Suppressor macrophage treated with lipopolysaccharide for 1 hour (primary cell): ENCODE measurements at regions not wholly inside any gene's neighbourhood (a gene's known extent, or its start where the extent isn't known, plus 50 kb on each side); places are given as distances from the start of the nearest gene placed in this dataset.
A peak's percentile ranks its signal among the peaks of the same experiment; 100 is the strongest.
"Not testable (repeated sequence)": the region's sequence is repeated elsewhere in the genome, so short reads cannot be mapped to it uniquely, and the experiment has no call there.

ENCODE experiments used
- DNase-seq, 3 donors: peaks; one replicate each; pipeline ENCODE4 v3.0.0-alpha.2; 2020 to 2022

GRCh38 chr16:52309446-52310416 lies 237.2 kb downstream of the TOX3 start:
- no peak for DNase-seq

GRCh38 chr16:52308051-52308450 lies 238.9 kb downstream of the TOX3 start:
- DNase-seq, result no peak

- no peak for DNase-seq
Observed at GRCh38 chr16:52301026-52301425, 245.9 kb downstream of the TOX3 start.

GRCh38 chr16:52298769-52299168 lies 248.2 kb downstream of the TOX3 start:
- no peak for DNase-seq

GRCh38 chr16:52296706-52297315 lies 250.1 kb downstream of the TOX3 start:
- not testable (repeated sequence) for DNase-seq

- no peak for DNase-seq
Observed at GRCh38 chr16:52296076-52296475, 250.9 kb downstream of the TOX3 start.

GRCh38 chr16:52294660-52295059 lies 252.3 kb downstream of the TOX3 start:
- DNase-seq, result no peak

GRCh38 chr16:52293204-52293603 lies 253.7 kb downstream of the TOX3 start:
- no peak for DNase-seq

- DNase-seq, result no peak
Observed at GRCh38 chr16:52283584-52284375, 263.2 kb downstream of the TOX3 start.

GRCh38 chr16:52283018-52283417 lies 263.9 kb downstream of the TOX3 start:
- DNase-seq, result no peak

GRCh38 chr16:52280086-52280485 lies 266.9 kb downstream of the TOX3 start:
- DNase-seq, result no peak

- DNase-seq, result no peak
Observed at GRCh38 chr16:52271088-52271750, 275.7 kb downstream of the TOX3 start.

- DNase-seq, result no peak
Observed at GRCh38 chr16:52265446-52265861, 281.5 kb downstream of the TOX3 start.

- peak in 1 of 3 donors; percentile 0 for DNase-seq
Observed at GRCh38 chr16:52257534-52257933, 289.4 kb downstream of the TOX3 start.

GRCh38 chr16:52256310-52257078 lies 290.4 kb downstream of the TOX3 start:
- DNase-seq, result no peak

GRCh38 chr16:52254746-52255145 lies 292.2 kb downstream of the TOX3 start:
- DNase-seq, result no peak

GRCh38 chr16:52252680-52253079 lies 294.3 kb downstream of the TOX3 start:
- no peak for DNase-seq

- no peak for DNase-seq
Observed at GRCh38 chr16:52251495-52251894, 295.4 kb downstream of the TOX3 start.

- DNase-seq, result no peak
Observed at GRCh38 chr16:52247737-52248136, 299.2 kb downstream of the TOX3 start.

GRCh38 chr16:52238710-52239109 lies 308.2 kb downstream of the TOX3 start:
- no peak for DNase-seq

GRCh38 chr16:52237823-52238222 lies 309.1 kb downstream of the TOX3 start:
- DNase-seq, result no peak

GRCh38 chr16:52235186-52235585 lies 311.8 kb downstream of the TOX3 start:
- DNase-seq, result no peak
